Hepatocyte (in vitro differentiated cells): ENCODE measurements at regions not wholly inside any gene's neighbourhood (a gene's known extent, or its start where the extent isn't known, plus 50 kb on each side); places are given as distances from the start of the nearest gene placed in this dataset.

ENCODE experiments used
- DNase-seq: peaks from one replicate; pipeline ENCODE4 v3.0.0-alpha.2; 2016; ENCODE audit warnings: low spot score
- H2AFZ ChIP-seq: fragments of 200-600 bp; sonication (generic); 2 replicates; pipeline ENCODE4 v1.6.0; 2016; ENCODE audit warnings: antibody characterized with exemption, mild to moderate bottlenecking
- H3K27ac ChIP-seq: fragments of 200-600 bp; sonication (generic); 2 replicates; pipeline ENCODE4 v1.5.1; 2016; ENCODE audit warnings: mild to moderate bottlenecking
- H3K27me3 ChIP-seq: fragments of 200-600 bp; sonication (generic); 2 replicates; pipeline ENCODE4 v1.6.1; 2016
- H3K36me3 ChIP-seq: fragments of 200-600 bp; sonication (generic); replicated peaks from 2 replicates; pipeline ENCODE4 v1.5.1; 2016; ENCODE audit warnings: low read depth; ENCODE audit not compliant: insufficient read depth
- H3K4me1 ChIP-seq: fragments of 200-600 bp; sonication (generic); 2 replicates; pipeline ENCODE4 v1.5.1; 2016; ENCODE audit warnings: mild to moderate bottlenecking, moderate library complexity; ENCODE audit not compliant: insufficient read depth
- H3K4me2 ChIP-seq: fragments of 200-600 bp; sonication (generic); 2 replicates; pipeline ENCODE4 v1.6.0; 2016
- H3K4me3 ChIP-seq: fragments of 200-600 bp; sonication (generic); 2 replicates; pipeline ENCODE4 v1.5.1; 2016; ENCODE audit warnings: mild to moderate bottlenecking
- H3K79me2 ChIP-seq: fragments of 200-600 bp; sonication (generic); 2 replicates; pipeline ENCODE4 v1.6.0; 2017; ENCODE audit warnings: mild to moderate bottlenecking
- H3K9me2 ChIP-seq: fragments of 200-600 bp; sonication (generic); replicated peaks from 2 replicates; pipeline ENCODE4 v1.6.0; 2017; ENCODE audit warnings: mild to moderate bottlenecking; ENCODE audit not compliant: insufficient read depth
- H3K9me3 ChIP-seq: fragments of 200-600 bp; sonication (generic); 2 replicates; pipeline ENCODE4 v1.5.1; 2016; ENCODE audit warnings: low read depth, mild to moderate bottlenecking
- H4K20me1 ChIP-seq: fragments of 200-600 bp; sonication (generic); 2 replicates; pipeline ENCODE4 v1.6.0; 2016; ENCODE audit warnings: mild to moderate bottlenecking; ENCODE audit not compliant: insufficient read depth, poor library complexity, severe bottlenecking
- CTCF ChIP-seq: fragments of 200-600 bp; sonication (generic); IDR thresholded peaks from 2 replicates; pipeline ENCODE4 v1.5.1; 2016; ENCODE audit warnings: antibody characterized with exemption, mild to moderate bottlenecking; ENCODE audit not compliant: poor library complexity
- EZH2 ChIP-seq: fragments of 200-600 bp; sonication (generic); IDR thresholded peaks from 2 replicates; pipeline ENCODE4 v1.6.1; 2016; ENCODE audit warnings: antibody characterized with exemption, mild to moderate bottlenecking, borderline replicate concordance
- EZH2phosphoT487 ChIP-seq: fragments of 200-600 bp; sonication (generic); IDR thresholded peaks from one replicate; pipeline ENCODE4 v1.6.1; 2018; ENCODE audit warnings: antibody characterized with exemption, mild to moderate bottlenecking, low read depth, moderate library complexity; ENCODE audit not compliant: unreplicated experiment, severe bottlenecking
- WGBS: methylation state at CpG from one replicate; pipeline ENCODE4 v1.1.6; 2016; ENCODE audit warnings: low lambda C conversion rate; ENCODE audit errors: missing lambda C conversion rate; 5-methylcytosine and 5-hydroxymethylcytosine counted together

GRCh38 chr9:121599872-121600585 is 51.4 kb upstream of the DAB2IP start:
- peaks cover 7% of the 10 kb centered on the region for H3K9me3 ChIP-seq
- H3K9me2 ChIP-seq: no peaks in the 10 kb centered on the region
- H3K4me2 ChIP-seq: peak overlapping the region; percentile 100
- H3K4me3 ChIP-seq: peak overlapping the region; percentile 48
- peaks cover 9% of the 10 kb centered on the region for H3K79me2 ChIP-seq
- H2AFZ ChIP-seq: peak overlapping the region; percentile 80
- peaks cover 6% of the 10 kb centered on the region for H3K27me3 ChIP-seq
- H3K36me3 ChIP-seq: no peaks in the 10 kb centered on the region
- TF ChIP-seq CTCF: peak; percentile 8
- no peak for TF ChIP-seq EZH2
- WGBS: 7% methylated on average over 22 of the region's 25 CpGs
- peaks cover 24% of the 10 kb centered on the region for H3K4me1 ChIP-seq
- peak overlapping the region; percentile 57 for H3K27ac ChIP-seq
- DNase-seq: no peak
- H4K20me1 ChIP-seq: no peaks in the 10 kb centered on the region

GRCh38 chr9:121601194-121601593 is 50.2 kb upstream of the DAB2IP start:
- Histone ChIP-seq H3K27ac (no peak overlapping the region), H3K4me3 (no peak overlapping the region), H3K27me3 (peaks cover 6% of the 10 kb centered on the region), H3K9me3 (peaks cover 7% of the 10 kb centered on the region), H3K4me2 (peak overlapping the region; percentile 100), H3K4me1 (peaks cover 24% of the 10 kb centered on the region), H3K36me3 (no peaks in the 10 kb centered on the region), H4K20me1 (no peaks in the 10 kb centered on the region), H3K79me2 (peaks cover 9% of the 10 kb centered on the region), H2AFZ (no peak overlapping the region), H3K9me2 (no peaks in the 10 kb centered on the region)
- WGBS: 52% methylated on average over 3 of the region's 3 CpGs
- TF ChIP-seq EZH2 (no peak), CTCF (no peak), EZH2phosphoT487 (no peak)
- no peak for DNase-seq
